ENCODE measurements at regions not wholly inside any gene's neighbourhood (a gene's known extent, or its start where the extent isn't known, plus 50 kb on each side); places are given as distances from the start of the nearest gene placed in this dataset.
"Not testable (repeated sequence)": the region's sequence is repeated elsewhere in the genome, so short reads cannot be mapped to it uniquely, and the experiment has no call there.

DNA sequence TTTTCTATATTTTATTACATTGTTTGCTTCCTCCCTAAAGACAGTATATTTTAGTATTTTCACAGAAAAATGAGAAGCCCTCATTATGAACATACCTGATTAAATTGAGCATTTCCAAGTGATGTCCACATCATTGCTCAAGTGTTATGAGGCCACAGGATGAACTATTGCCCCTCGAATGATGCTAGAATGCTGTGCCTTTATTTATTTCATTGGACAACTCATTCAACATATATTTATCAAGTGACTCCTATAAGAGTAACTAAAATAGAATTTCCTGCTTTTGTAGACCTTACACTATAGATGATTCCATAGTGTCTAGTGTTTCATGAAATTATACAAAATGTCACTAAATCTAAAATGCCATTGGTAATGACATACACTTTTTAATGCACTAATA is 187.8 kb upstream of the NOTCH2NLA start:
- TF ChIP-seq, protein P1, sequence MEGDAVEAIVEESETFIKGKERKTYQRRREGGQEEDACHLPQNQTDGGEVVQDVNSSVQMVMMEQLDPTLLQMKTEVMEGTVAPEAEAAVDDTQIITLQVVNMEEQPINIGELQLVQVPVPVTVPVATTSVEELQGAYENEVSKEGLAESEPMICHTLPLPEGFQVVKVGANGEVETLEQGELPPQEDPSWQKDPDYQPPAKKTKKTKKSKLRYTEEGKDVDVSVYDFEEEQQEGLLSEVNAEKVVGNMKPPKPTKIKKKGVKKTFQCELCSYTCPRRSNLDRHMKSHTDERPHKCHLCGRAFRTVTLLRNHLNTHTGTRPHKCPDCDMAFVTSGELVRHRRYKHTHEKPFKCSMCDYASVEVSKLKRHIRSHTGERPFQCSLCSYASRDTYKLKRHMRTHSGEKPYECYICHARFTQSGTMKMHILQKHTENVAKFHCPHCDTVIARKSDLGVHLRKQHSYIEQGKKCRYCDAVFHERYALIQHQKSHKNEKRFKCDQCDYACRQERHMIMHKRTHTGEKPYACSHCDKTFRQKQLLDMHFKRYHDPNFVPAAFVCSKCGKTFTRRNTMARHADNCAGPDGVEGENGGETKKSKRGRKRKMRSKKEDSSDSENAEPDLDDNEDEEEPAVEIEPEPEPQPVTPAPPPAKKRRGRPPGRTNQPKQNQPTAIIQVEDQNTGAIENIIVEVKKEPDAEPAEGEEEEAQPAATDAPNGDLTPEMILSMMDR (IDR thresholded peaks at IDR 0.05) = not testable (repeated sequence)
- TF ChIP-seq POLR2A (IDR thresholded peaks at IDR 0.05) = not testable (repeated sequence)

All from adrenal gland (tissue), 5 donors.